ENCODE measurements at regions not wholly inside any gene's neighbourhood (a gene's known extent, or its start where the extent isn't known, plus 50 kb on each side); places are given as distances from the start of the nearest gene placed in this dataset.

DNA sequence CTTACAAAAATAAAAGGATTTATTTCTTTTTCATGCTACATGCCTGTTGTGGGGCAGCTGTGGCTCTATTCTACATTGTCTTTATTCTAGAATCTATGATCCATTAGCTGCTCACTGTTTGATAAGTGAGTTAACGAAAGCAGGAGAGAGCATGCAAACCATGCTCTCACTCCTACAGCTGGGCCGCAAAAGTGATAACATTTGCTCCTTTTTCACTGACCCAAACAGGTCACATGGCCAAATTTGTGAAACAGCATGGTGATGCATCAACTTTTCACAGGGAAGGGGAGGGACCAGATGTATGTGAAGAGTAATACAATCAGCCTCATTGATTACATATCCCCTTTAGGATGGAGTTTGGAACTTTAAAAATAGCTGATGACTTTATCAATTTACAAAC is 456.9 kb upstream of the SYT1 start:
- no peak for DNase-seq

DNA sequence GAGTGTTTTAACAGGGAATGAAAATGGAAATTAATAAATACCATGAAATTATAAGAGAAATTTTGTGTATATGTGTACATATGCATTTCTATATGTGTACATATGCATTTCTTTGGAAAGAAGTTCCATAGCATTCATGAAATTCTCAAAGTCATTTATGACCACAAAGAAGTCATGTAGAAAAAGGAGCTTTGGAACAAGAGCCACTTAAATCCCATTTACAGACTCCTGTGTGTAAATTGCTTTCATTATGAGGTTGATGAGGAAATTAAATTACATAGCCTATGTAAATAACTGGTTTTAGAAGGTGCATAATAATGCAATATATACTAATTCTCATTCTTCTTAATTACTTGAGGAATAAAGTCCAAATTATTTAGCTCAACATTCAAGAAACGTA is 450.5 kb upstream of the SYT1 start:
- DNase-seq, result no peak

DNA sequence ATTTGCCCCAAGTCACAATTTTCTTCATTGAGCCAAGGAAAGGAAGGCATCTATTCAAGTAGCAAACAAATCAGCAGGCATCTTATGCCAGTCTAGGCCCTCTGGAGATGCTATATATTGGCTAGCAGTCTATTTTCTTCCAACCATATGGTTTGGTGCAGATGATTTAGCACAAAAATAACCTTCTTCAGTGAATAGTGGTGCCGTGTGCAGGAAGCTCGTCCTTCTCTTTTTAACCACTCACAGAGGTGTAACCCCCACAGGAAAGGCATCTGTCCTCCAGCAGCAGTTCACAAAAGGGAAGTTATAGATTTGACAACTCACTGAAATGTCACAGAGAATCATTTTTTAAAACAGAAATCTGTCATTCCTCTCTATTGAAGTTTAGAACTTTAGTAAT is 445.7 kb upstream of the SYT1 start:
- no peak for DNase-seq

DNA sequence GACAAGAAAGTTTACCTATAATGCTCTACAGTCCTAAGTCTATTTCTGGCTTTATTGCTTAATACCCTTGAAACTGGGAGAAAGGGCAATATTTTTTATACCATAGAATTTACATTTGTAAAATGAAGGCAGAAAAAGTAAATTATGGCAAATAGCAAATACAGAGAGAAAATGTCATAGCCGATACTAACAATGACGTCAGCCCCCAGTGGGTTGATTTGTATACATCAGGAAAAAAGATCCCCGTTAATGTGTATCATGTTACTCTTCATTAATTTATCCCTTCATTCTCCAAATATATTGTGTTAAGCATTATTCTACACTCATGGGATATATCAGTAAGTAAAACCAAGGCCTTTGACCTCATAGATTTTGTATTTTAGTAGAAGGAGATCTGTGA is 445.1 kb upstream of the SYT1 start:
- DNase-seq, result no peak

DNA sequence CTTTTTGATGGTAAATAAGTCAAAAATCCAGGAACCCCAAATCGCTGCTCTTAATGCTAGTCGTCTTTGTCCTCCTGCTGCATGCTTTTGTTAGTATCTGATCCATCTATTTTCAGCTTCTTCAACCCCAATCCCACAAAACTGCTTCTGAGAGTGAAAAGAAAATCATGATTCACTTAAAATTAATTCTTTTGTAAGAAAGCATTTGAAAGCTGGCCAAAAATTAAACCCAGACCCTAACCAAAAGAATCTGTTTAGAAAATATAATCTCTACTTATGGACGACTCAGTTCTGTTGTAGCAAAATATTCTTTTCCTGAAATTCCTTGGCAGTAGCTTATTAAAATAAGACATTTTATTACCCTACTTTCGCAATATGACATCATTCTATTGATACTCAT is 443.6 kb upstream of the SYT1 start:
- no peak for DNase-seq

DNA sequence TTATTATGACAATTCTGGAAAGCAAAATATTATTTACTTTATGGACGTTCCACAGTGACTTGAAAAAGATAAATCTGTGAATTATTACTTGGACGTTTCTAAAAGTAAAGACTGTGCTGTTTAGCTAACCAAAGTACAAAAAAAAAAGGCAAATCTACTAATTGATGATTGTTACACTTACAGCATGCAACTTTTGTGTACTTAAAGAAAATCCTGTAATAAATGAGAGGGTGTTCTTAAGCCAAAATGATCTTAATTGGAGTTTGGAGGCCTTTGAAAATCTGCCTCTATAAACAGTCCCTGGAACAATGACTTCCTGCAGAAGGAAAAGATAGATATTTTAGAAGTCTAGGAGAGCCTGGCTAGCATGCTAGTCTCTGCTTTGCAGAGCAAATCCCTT is 434.0 kb upstream of the SYT1 start:
- no peak for DNase-seq

DNA sequence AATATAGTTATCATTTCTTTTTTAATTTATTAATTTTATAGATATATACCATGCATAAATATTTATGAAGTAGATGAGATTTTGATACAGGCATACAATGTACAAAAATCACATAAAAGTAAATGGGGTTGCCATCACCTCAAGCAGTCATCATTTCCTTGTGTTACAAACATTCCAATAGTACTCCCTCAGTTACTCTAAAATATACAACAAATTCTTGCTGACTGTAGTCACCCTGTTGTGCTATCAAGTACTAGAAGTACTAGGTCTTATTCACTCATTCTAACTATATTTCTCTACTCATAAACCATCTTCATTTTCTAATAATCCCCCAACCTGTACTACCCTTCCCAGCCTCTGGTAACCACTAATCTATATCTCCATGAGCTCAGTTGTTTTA is 432.6 kb upstream of the SYT1 start:
- no peak for DNase-seq

DNA sequence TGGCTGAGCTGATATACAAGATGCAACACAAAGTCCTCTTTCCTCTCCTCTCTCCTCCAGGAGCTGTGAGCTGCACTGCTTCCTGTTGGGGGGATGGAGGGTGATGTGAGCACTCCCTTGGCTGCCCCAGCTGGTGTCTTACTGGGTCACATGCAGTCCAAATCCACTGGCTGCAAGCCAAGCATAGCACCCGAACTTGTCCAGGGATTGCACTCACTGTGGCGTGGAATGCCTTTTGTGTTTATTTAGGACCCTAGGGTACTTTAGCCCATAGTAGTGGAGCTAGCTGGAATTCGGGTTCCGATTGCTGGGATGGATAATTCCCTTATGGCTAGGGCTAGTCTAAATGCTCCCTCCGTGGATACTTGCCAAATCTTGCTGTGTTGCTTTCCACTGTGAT is 424.9 kb upstream of the SYT1 start:
- DNase-seq, result no peak

DNA sequence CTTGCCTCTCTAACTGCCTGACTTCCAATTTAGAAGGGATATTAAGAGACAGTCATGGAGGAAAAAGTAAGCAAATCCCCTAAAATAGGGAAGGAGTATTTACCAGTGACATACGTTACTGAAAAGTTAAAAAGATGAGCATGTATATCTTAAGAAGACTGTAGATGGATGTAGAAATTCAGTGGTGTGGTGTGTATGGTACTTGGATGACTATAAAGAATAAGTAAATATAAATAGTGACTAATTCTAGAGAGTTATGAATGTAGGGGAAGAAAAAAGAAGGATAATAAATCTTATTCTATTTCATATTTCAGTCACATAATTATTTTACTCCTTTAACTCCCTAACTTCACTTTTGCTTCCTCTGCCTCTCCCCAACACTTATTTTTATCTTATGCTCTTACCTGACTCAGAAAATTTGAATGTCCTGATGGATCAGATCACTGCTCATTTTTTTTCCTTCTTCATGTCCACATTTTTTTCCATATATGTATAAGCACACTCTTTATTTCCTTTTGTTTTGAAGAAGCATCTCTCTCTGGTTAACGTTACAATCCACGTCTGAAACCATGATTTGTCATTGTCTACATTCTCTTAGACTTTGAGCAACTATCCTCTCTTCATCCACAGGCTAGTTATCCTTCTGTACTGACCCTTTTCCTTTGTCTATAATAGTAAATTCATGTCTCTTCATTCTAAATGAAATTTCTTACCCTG is 422.7 kb upstream of the SYT1 start:
- DNase-seq, result no peak

DNA sequence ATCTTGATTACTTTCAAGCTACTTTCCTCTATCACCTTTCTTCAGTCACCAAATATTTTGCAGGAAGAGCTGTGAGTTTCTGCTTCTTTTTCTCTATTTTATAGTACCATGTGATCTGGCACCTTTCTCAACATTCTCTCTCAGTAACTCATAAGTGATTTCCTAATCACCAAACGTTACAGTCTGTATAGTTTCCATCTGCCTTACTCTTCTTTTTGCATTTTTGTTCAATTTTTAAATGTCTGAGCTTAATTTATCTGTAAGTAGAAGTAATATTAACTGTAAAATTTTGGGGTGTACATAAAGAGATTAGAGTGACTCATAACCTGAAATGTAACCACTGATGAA is 422.1 kb upstream of the SYT1 start:
- DNase-seq, result no peak

DNA sequence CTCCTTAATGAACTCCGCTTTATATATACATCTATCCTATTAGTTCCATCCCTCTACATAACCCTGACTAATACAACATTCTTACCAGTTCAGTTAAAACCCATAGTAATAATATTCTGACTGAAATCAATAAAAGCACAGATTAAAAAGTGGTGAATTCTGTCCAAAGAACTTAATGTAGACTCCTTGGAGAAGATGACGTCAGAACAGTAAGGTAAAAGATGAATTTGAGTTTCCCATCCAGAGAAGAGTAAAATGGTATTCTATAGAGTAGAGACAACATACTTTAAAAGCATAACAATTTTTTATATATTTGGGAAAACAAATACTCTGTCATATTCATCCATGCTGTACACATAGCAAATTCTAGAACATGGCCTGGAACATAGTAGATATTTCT is 418.0 kb upstream of the SYT1 start:
- no peak for DNase-seq

DNA sequence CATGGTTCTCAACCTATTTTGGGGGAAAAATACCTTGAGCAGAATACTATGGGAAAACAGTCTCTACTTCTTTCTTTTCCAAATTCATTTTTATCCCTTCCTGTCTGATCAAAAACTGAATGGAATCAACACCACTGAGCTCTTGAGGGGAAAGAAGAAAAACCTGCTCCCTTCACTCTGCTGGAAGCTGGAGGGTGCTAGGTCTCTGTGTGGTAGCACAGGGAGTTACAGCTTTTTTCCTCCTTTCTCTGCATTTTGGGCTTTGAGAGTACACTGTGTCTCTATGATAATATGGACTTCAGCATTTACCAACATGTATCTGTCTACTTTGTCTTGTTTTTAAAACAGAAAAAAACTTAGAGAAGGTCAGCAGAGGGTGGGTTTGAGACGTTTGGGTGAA is 417.2 kb upstream of the SYT1 start:
- DNase-seq, result no peak

DNA sequence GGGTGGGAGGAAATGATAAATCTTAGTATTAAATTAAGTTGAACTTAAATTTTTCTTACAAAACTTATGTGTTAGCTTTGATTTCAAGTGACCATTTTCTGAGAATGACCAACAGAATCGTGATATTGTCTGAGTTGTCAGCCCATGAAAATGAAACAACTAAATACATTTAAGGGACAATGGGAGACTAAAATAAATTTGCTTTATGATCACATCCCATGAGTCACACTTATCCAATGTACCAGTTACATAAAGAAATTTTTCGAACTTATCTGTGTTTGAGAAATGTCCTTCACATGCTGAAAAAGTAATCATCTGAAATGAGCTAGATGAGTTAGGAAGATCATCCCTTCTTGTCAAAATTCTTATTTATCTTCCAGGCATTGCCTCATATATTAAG is 415.9 kb upstream of the SYT1 start:
- DNase-seq, result no peak

DNA sequence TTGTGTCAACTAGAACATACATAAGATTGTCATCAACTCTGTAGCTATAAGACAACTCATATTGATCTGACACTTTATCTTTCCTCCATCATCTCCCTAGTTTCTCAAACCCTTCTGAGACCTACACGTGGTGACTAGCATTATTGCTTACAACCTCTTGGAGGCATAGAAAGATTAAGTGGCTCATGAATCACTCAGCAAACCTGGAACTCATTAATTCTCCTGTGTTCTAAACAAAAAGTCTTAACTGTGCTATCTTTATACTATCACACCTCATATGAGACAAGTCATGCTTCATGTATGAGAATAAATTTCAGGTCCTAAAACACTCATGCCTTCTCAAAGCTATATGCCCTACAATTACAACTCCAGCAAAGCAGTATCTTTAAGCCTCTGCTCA is 408.6 kb upstream of the SYT1 start:
- no peak for DNase-seq

DNA sequence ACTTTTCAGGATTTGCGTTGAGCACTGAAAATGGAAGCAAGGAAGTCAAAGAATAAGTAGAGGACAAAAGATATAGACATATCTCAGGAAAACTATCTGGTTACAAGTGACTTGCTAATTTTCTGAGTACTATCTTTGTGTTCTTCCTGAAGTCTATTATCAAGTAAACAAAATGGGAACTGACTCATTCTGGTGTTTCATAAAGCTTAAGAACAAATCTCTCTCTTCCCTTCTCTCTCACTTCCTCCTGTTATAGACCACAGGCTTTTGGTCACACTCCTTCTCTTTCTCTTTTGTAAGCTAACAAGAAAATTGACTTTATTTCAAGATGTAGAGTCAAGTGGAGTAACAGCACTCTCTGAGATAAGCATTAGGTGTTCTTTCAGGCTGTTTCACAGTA is 406.6 kb upstream of the SYT1 start:
- DNase-seq, result no peak

DNA sequence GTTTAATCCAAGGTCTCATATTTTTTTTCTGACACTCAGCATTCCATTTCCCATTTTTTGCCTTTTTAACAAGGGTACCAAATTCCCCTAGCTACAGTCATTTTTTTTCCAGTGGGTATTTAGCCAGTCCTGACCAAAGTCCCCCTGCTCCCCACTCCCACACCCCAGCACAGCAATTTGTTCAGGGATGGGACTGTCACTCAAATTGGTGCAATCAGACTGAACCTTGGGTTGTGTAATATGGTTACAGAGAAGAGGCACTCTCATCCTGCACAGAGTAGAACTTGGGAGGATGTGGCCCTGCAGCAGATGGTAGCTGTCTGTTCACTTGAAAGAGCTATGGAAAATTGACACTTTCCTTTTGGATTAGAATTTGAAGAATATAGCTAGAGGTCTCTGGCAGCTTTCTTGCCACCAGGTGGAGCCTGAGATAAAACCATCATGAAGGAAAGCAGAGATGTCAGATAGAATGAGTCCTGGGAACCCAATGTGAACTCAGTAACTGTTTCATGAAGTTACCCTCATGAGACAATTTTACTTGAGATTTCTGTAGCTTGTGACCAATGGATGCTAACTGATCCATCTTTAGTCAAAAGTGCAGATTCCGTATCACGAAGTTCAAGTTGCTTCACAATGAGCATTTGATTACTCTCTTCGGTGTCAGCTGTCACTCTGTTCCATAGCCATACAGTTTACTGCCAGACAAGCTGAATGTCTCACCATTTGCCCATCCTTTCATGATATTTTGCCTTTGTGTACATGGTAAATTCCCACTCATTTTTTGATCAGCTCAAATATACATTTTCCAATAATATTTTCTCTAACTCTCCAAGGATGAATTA is 394.0 kb upstream of the SYT1 start:
- peak; percentile 63 for DNase-seq

DNA sequence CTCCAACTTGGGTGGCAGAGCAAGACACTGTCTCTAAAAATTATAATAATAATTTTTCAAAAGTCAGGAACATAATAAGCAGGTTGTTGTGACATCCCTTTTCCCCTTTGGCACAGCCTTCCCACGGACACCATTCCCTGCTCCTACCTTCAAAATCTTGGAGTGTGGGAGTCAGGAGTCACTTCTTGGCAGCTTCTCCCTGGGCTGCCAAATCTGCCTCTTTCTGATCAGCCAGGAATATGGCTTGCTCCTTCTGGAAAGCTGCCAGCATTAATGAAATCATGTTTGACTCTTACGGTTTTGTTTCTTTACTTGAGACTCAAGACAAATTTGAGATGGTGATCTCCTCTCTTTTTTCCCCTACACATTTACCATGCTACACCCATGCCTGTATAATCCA is 391.4 kb upstream of the SYT1 start:
- DNase-seq, result no peak

DNA sequence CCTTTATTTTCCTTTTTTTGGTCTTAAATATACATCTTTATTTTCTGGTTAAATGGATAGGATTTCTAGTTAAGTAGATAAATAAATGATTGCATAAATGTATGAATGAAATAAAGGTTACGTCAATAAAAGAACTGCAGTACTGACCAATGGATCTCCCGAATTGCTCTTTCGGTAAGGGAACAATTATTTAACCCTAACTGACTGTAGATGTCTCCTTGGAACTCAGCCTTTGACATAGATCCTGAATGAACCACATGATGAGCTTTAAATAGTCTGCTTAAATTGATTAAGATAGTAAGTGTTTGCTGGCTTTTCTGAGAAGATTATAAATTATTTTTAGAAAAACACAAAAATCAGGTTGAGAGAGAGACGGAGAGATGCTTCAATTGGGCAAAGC is 391.0 kb upstream of the SYT1 start:
- no peak for DNase-seq

DNA sequence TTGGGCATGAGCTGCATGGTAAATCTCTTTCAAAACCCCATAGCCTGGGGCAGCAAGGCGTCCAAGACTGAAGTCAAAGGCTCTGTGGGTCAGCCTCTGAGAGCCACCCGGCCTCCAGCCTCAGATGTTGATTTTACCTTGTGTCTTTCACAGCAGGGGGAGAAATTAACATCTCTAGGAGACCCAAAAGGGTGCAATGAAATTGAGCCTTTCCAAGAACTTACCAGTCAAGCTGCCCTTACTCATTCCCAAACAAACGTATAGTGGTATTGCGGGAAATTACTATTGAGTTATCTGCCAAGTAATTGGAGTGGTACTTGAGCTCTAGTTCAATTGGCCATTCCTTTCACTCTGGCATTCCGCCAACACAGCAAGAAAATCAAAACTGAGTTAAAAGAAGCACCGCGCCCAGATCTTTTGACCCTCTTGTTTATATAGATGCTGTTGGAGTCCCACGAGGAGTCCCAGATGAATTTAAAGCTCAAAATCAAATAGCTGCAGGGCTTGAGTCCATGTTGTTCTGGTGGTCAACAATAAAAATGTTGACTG is 380.7 kb upstream of the SYT1 start:
- no peak for DNase-seq

DNA sequence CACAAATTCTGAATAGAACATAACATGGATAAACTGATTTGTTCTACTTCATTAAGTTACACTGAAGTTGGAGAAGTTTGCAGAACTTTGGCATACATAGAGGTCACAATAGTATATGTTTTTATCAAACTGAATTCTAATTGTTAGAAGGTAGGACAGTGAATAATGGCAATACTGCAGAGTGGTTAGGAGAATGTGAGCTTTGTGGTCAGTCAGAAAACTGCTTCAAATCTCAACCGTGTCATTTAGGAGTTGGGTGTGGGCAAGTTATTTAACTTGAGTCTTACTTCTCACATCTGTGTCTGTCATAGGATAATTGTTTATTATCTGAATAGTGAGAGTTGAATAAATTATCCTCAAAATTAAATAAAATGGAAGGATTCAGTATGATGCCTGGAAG is 374.6 kb upstream of the SYT1 start:
- DNase-seq, result no peak

DNA sequence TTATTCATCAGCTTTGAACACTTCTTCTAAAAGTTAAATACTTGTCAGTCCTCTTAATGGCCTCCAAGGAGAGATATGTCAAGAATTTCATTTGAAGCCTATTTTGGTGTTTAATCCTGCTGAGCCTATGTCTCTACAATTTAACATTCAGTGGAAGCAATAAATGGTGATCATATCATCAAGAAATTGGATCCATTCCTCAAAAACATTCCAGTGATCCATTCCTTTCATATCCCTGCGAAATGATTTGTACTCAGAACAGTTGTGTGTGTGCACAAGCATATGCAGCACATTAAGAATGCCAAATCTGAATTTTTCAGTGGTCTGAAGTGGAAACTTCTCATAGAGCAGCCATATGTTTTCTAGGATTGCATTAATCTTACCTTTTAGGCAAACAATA is 373.7 kb upstream of the SYT1 start:
- DNase-seq, result no peak

DNA sequence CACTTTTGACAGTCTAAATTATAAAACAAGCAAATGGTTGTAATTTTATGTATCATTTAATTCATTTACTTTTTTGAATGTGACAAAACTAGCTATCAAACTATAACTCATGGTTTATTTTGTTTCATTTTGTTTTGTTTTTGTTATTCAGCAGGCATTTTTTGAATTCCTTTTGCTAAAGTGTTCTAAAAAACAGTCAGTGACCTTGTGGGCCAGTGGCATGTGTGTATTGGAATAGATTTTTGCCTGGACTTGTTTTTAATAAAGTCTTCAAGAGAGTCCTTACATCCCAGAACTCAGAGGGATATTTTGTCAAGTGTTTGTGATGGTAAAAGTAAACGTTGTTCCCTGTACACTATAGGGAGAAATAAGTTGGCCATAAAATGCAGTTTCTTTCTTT is 369.7 kb upstream of the SYT1 start:
- no peak for DNase-seq

DNA sequence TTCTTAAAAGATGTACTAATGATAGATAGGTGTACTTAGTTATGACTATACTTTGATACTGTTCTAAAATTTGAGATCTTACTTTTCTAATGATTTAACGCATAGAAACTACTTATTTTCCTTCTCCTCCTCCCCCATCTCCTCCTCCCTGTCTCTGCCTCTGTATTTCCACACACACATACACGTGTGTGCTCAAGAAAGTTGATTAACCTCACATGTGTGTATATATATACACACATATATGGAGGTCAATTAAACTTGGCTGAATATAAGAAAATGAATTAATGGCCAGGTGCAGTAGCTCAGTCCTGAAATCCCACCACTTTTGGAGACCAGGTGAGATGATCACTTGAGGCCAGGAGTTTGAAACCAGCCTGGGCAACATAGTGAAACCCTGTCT is 362.7 kb upstream of the SYT1 start:
- DNase-seq, result no peak

DNA sequence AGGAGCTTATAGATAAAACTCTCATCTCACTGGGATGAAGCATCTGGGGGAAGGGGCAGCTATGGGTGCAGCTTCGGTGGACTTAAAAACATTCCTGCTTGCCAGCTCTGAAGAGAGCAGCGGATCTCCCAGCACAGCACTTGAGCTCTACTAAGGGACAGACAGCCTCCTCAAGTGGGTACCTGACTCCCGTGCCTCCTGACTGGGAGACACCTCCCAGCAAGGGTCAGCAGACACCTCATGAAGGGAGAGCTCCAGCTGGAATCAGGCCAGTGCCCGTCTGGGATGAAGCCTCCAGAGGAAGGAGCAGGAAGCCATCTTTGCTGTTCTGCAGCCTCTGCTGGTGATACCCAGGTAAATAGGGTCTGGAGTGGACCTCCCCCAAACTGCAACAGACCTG is 345.2 kb upstream of the SYT1 start:
- no peak for DNase-seq
